ENCODE measurements at regions not wholly inside any gene's neighbourhood (a gene's known extent, or its start where the extent isn't known, plus 50 kb on each side); places are given as distances from the start of the nearest gene placed in this dataset.
"Not testable (repeated sequence)": the region's sequence is repeated elsewhere in the genome, so short reads cannot be mapped to it uniquely, and the experiment has no call there.

GRCh38 chr6:141526985-141527384 lies 605.7 kb upstream of the GJE1 start:
- H3K4me1 ChIP-seq (ENCODE audit: control insufficient read depth, insufficient read depth, low read length): no peaks in the 10 kb centered on the region
- no peaks in the 10 kb centered on the region for H3K27me3 ChIP-seq (ENCODE audit: control insufficient read depth, insufficient read depth, low read length)
- H3K9ac ChIP-seq (ENCODE audit: low read length): no peak overlapping the region
- no peaks in the 10 kb centered on the region for H3K36me3 ChIP-seq (ENCODE audit: control insufficient read depth, insufficient read depth, low read length)
- no peak overlapping the region for H3K27ac ChIP-seq (ENCODE audit: low read depth, low read length)
- no peak overlapping the region for H3K4me3 ChIP-seq (ENCODE audit: low read length)

GRCh38 chr6:141521440-141521839 lies 611.3 kb upstream of the GJE1 start:
- Histone ChIP-seq H3K27ac (ENCODE audit: low read depth, low read length) (no peak overlapping the region), H3K36me3 (ENCODE audit: control insufficient read depth, insufficient read depth, low read length) (no peaks in the 10 kb centered on the region), H3K9ac (ENCODE audit: low read length) (no peak overlapping the region), H3K4me3 (ENCODE audit: low read length) (no peak overlapping the region), H3K27me3 (ENCODE audit: control insufficient read depth, insufficient read depth, low read length) (no peaks in the 10 kb centered on the region), H3K4me1 (ENCODE audit: control insufficient read depth, insufficient read depth, low read length) (no peaks in the 10 kb centered on the region)

- no peak overlapping the region for H3K9ac ChIP-seq (ENCODE audit: low read length)
- no peaks in the 10 kb centered on the region for H3K27me3 ChIP-seq (ENCODE audit: control insufficient read depth, insufficient read depth, low read length)
- H3K27ac ChIP-seq (ENCODE audit: low read depth, low read length): no peak overlapping the region
- no peaks in the 10 kb centered on the region for H3K36me3 ChIP-seq (ENCODE audit: control insufficient read depth, insufficient read depth, low read length)
- H3K4me3 ChIP-seq (ENCODE audit: low read length): no peak overlapping the region
- H3K4me1 ChIP-seq (ENCODE audit: control insufficient read depth, insufficient read depth, low read length): no peaks in the 10 kb centered on the region
These were observed 618.9 kb upstream of the GJE1 start for GRCh38 chr6:141513830-141514229.

- no peaks in the 10 kb centered on the region for H3K4me1 ChIP-seq (ENCODE audit: control insufficient read depth, insufficient read depth, low read length)
- H3K4me3 ChIP-seq (ENCODE audit: low read length): no peak overlapping the region
- no peak overlapping the region for H3K27ac ChIP-seq (ENCODE audit: low read depth, low read length)
- no peaks in the 10 kb centered on the region for H3K36me3 ChIP-seq (ENCODE audit: control insufficient read depth, insufficient read depth, low read length)
- no peaks in the 10 kb centered on the region for H3K27me3 ChIP-seq (ENCODE audit: control insufficient read depth, insufficient read depth, low read length)
- no peak overlapping the region for H3K9ac ChIP-seq (ENCODE audit: low read length)
These were observed 621.9 kb upstream of the GJE1 start for GRCh38 chr6:141510803-141511202.

- not testable (repeated sequence) for H3K4me1 ChIP-seq (ENCODE audit: control insufficient read depth, insufficient read depth, low read length); H3K36me3 ChIP-seq (ENCODE audit: control insufficient read depth, insufficient read depth, low read length); H3K27ac ChIP-seq (ENCODE audit: low read depth, low read length); H3K4me3 ChIP-seq (ENCODE audit: low read length); H3K9ac ChIP-seq (ENCODE audit: low read length); H3K27me3 ChIP-seq (ENCODE audit: control insufficient read depth, insufficient read depth, low read length)
These were observed 626.7 kb upstream of the GJE1 start for GRCh38 chr6:141506062-141506461.

GRCh38 chr6:141504318-141504717 lies 628.4 kb upstream of the GJE1 start:
- not testable (repeated sequence) for H3K4me1 ChIP-seq (ENCODE audit: control insufficient read depth, insufficient read depth, low read length); H3K9ac ChIP-seq (ENCODE audit: low read length); H3K4me3 ChIP-seq (ENCODE audit: low read length); H3K36me3 ChIP-seq (ENCODE audit: control insufficient read depth, insufficient read depth, low read length); H3K27ac ChIP-seq (ENCODE audit: low read depth, low read length); H3K27me3 ChIP-seq (ENCODE audit: control insufficient read depth, insufficient read depth, low read length)

GRCh38 chr6:141501616-141502015 lies 631.1 kb upstream of the GJE1 start:
- no peaks in the 10 kb centered on the region for H3K36me3 ChIP-seq (ENCODE audit: control insufficient read depth, insufficient read depth, low read length)
- H3K27ac ChIP-seq (ENCODE audit: low read depth, low read length): no peak overlapping the region
- no peaks in the 10 kb centered on the region for H3K27me3 ChIP-seq (ENCODE audit: control insufficient read depth, insufficient read depth, low read length)
- no peaks in the 10 kb centered on the region for H3K4me1 ChIP-seq (ENCODE audit: control insufficient read depth, insufficient read depth, low read length)
- H3K9ac ChIP-seq (ENCODE audit: low read length): no peak overlapping the region
- H3K4me3 ChIP-seq (ENCODE audit: low read length): no peak overlapping the region

- Histone ChIP-seq H3K27me3 (ENCODE audit: control insufficient read depth, insufficient read depth, low read length) (no peaks in the 10 kb centered on the region), H3K4me1 (ENCODE audit: control insufficient read depth, insufficient read depth, low read length) (no peaks in the 10 kb centered on the region), H3K27ac (ENCODE audit: low read depth, low read length) (no peak overlapping the region), H3K36me3 (ENCODE audit: control insufficient read depth, insufficient read depth, low read length) (no peaks in the 10 kb centered on the region), H3K9ac (ENCODE audit: low read length) (no peak overlapping the region), H3K4me3 (ENCODE audit: low read length) (no peak overlapping the region)
These were observed 633.7 kb upstream of the GJE1 start for GRCh38 chr6:141498977-141499376.

GRCh38 chr6:141492521-141493284 lies 640.0 kb upstream of the GJE1 start:
- Histone ChIP-seq H3K27me3 (ENCODE audit: control insufficient read depth, insufficient read depth, low read length) (no peaks in the 10 kb centered on the region), H3K4me1 (ENCODE audit: control insufficient read depth, insufficient read depth, low read length) (no peaks in the 10 kb centered on the region), H3K36me3 (ENCODE audit: control insufficient read depth, insufficient read depth, low read length) (no peaks in the 10 kb centered on the region), H3K27ac (ENCODE audit: low read depth, low read length) (no peak overlapping the region), H3K9ac (ENCODE audit: low read length) (no peak overlapping the region), H3K4me3 (ENCODE audit: low read length) (no peak overlapping the region)

- no peak overlapping the region for H3K4me3 ChIP-seq (ENCODE audit: low read length)
- no peaks in the 10 kb centered on the region for H3K27me3 ChIP-seq (ENCODE audit: control insufficient read depth, insufficient read depth, low read length)
- no peak overlapping the region for H3K9ac ChIP-seq (ENCODE audit: low read length)
- no peak overlapping the region for H3K27ac ChIP-seq (ENCODE audit: low read depth, low read length)
- H3K4me1 ChIP-seq (ENCODE audit: control insufficient read depth, insufficient read depth, low read length): no peaks in the 10 kb centered on the region
- no peaks in the 10 kb centered on the region for H3K36me3 ChIP-seq (ENCODE audit: control insufficient read depth, insufficient read depth, low read length)
These were observed 641.0 kb upstream of the GJE1 start for GRCh38 chr6:141491684-141492083.

- Histone ChIP-seq H3K4me3 (ENCODE audit: low read length) (no peak overlapping the region), H3K27ac (ENCODE audit: low read depth, low read length) (no peak overlapping the region), H3K4me1 (ENCODE audit: control insufficient read depth, insufficient read depth, low read length) (no peaks in the 10 kb centered on the region), H3K36me3 (ENCODE audit: control insufficient read depth, insufficient read depth, low read length) (no peaks in the 10 kb centered on the region), H3K9ac (ENCODE audit: low read length) (no peak overlapping the region), H3K27me3 (ENCODE audit: control insufficient read depth, insufficient read depth, low read length) (no peaks in the 10 kb centered on the region)
These were observed 641.7 kb upstream of the GJE1 start for GRCh38 chr6:141490982-141491381.

- Histone ChIP-seq H3K9ac (ENCODE audit: low read length) (no peak overlapping the region), H3K4me3 (ENCODE audit: low read length) (no peak overlapping the region), H3K4me1 (ENCODE audit: control insufficient read depth, insufficient read depth, low read length) (no peaks in the 10 kb centered on the region), H3K27me3 (ENCODE audit: control insufficient read depth, insufficient read depth, low read length) (no peaks in the 10 kb centered on the region), H3K36me3 (ENCODE audit: control insufficient read depth, insufficient read depth, low read length) (no peaks in the 10 kb centered on the region), H3K27ac (ENCODE audit: low read depth, low read length) (no peak overlapping the region)
These were observed 644.2 kb upstream of the GJE1 start for GRCh38 chr6:141488488-141488887.

- H3K4me1 ChIP-seq (ENCODE audit: control insufficient read depth, insufficient read depth, low read length): no peaks in the 10 kb centered on the region
- H3K4me3 ChIP-seq (ENCODE audit: low read length): no peak overlapping the region
- no peaks in the 10 kb centered on the region for H3K27me3 ChIP-seq (ENCODE audit: control insufficient read depth, insufficient read depth, low read length)
- no peak overlapping the region for H3K27ac ChIP-seq (ENCODE audit: low read depth, low read length)
- no peaks in the 10 kb centered on the region for H3K36me3 ChIP-seq (ENCODE audit: control insufficient read depth, insufficient read depth, low read length)
- H3K9ac ChIP-seq (ENCODE audit: low read length): no peak overlapping the region
These were observed 645.8 kb upstream of the GJE1 start for GRCh38 chr6:141486942-141487341.

Data from rectal smooth muscle tissue (tissue), 1 donor.